SK-N-MC (cell line): ENCODE measurements at regions not wholly inside any gene's neighbourhood (a gene's known extent, or its start where the extent isn't known, plus 50 kb on each side); places are given as distances from the start of the nearest gene placed in this dataset.

ENCODE experiments used
- DNase-seq: peaks from one replicate; pipeline ENCODE4 v3.0.0-alpha.2; 2011; ENCODE audit warnings: low read depth, low spot score
- H3K27ac ChIP-seq: fragments of 200-600 bp; sonication (generic); 2 replicates; pipeline ENCODE4 v1.5.1; 2016; ENCODE audit warnings: mixed run types
- H3K36me3 ChIP-seq: fragments of 200-600 bp; sonication (generic); 2 replicates; pipeline ENCODE4 v1.6.1; 2017; ENCODE audit warnings: antibody characterized with exemption, low read length, mixed read lengths; ENCODE audit not compliant: insufficient read depth
- H3K4me3 ChIP-seq: fragments of 200-600 bp; sonication (generic); 2 replicates; pipeline ENCODE4 v1.5.1; 2016
- H3K9ac ChIP-seq: fragments of 200-600 bp; sonication (generic); 2 replicates; pipeline ENCODE4 v1.8.0; 2017; ENCODE audit warnings: mixed run types, mixed read lengths; ENCODE audit not compliant: insufficient read length
- H3K9me3 ChIP-seq: fragments of 200-600 bp; sonication (generic); 2 replicates; pipeline ENCODE4 v1.6.1; 2017; ENCODE audit warnings: low read depth, mild to moderate bottlenecking, antibody characterized with exemption, low read length, moderate library complexity, mixed read lengths
- EZH2 ChIP-seq: fragments of 200-600 bp; sonication (generic); IDR thresholded peaks from one replicate; pipeline ENCODE4 v1.6.1; 2017; ENCODE audit warnings: antibody characterized with exemption
- FOXP2 ChIP-seq: optimal IDR thresholded peaks from 2 replicates; pipeline ENCODE3; 2011; ENCODE audit warnings: mild to moderate bottlenecking, moderate library complexity; ENCODE audit not compliant: insufficient read depth; ENCODE audit errors: extremely low read length, control extremely low read depth
- POLR2AphosphoS5 ChIP-seq: IDR thresholded peaks from 2 replicates; pipeline ENCODE4 v1.6.1; 2012; ENCODE audit warnings: mild to moderate bottlenecking, low read depth, low read length, borderline replicate concordance

DNA sequence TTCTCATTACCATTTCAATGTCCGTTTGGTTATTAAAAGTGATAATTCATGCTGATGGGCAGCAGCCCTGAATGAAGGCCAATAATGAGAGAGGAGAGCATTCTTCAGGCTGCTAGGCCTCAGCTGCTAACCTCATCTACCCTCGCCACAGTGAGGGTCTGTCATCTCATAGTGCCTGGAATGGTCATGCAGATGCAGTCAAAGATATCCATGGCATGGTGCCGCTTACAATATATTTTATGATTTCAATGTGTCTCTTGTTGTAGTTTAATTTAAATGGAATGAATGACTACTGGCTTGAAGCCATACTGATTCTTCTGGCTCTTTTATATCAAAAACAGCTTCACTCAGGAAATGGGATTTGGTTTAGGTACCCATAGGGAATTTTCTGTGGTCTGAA is 126.9 kb downstream of the SLC16A9 start:
- TF ChIP-seq FOXP2: no peak
- TF ChIP-seq EZH2: no peak
- TF ChIP-seq POLR2AphosphoS5: no peak
- Histone ChIP-seq H3K4me3 (no peak overlapping the region), H3K36me3 (no peaks in the 10 kb centered on the region), H3K9me3 (no peaks in the 10 kb centered on the region), H3K9ac (no peak overlapping the region), H3K27ac (no peak overlapping the region)
- DNase-seq: no peak

DNA sequence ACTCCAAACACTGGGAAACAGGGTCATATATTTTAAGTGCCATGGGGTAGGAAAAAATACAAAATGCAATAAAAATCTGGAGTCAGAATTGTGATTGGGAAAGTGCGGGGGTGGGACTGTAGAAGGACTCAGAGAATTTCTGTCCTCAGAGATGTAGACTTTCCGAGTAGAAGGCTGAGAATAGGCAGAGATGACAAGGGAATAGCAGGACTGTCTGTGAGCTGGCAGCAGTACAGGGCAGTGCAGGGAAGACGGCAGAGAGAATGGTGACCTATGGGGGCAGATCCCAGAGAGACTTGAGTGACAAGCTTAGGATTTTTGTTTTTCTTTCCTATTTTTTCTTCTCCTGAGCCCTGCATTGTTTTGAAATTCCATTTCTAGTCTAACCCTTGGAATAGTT is 127.6 kb downstream of the SLC16A9 start:
- Histone ChIP-seq H3K9me3 (no peaks in the 10 kb centered on the region), H3K36me3 (no peaks in the 10 kb centered on the region), H3K9ac (no peak overlapping the region), H3K27ac (no peak overlapping the region), H3K4me3 (no peak overlapping the region)
- no peak for DNase-seq
- TF ChIP-seq EZH2: no peak

- Histone ChIP-seq H3K36me3 (no peaks in the 10 kb centered on the region), H3K4me3 (no peak overlapping the region), H3K27ac (no peak overlapping the region), H3K9me3 (no peaks in the 10 kb centered on the region), H3K9ac (no peak overlapping the region)
- no peak for DNase-seq
- TF ChIP-seq FOXP2: no peak
- TF ChIP-seq EZH2: no peak
- no peak for TF ChIP-seq POLR2AphosphoS5
Observed at GRCh38 chr10:59580026-59580863, 129.4 kb downstream of the SLC16A9 start.

DNA sequence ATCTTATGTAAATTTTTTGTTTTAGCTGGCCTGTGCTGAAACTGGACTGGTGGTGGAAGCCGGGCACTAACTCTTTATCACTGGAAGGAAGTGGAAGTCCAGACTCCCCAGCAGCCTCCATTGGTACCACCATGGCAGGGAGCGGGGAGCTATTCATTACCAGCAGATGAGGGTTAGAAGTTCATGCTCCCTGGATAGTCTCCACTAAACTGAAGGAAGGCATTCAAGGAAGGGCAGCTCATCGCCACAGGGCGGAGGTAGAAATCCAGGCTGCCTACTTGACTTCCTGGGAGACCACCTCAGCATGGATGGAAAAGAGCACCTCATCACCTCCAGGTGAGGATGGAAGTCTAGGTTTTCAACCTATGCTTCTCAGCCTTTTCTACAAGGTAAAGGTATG is 130.9 kb downstream of the SLC16A9 start:
- H3K4me3 ChIP-seq: no peak overlapping the region
- TF ChIP-seq EZH2: no peak
- TF ChIP-seq FOXP2: no peak
- no peak for TF ChIP-seq POLR2AphosphoS5
- no peak overlapping the region for H3K27ac ChIP-seq
- no peaks in the 10 kb centered on the region for H3K9me3 ChIP-seq
- H3K36me3 ChIP-seq: no peaks in the 10 kb centered on the region
- DNase-seq: no peak
- no peak overlapping the region for H3K9ac ChIP-seq

- Histone ChIP-seq H3K36me3 (no peaks in the 10 kb centered on the region), H3K4me3 (no peak overlapping the region), H3K9me3 (no peaks in the 10 kb centered on the region), H3K27ac (no peak overlapping the region), H3K9ac (no peak overlapping the region)
- TF ChIP-seq FOXP2 (no peak), EZH2 (no peak), POLR2AphosphoS5 (no peak)
- DNase-seq: no peak
Observed at GRCh38 chr10:59577984-59578383, 131.7 kb downstream of the SLC16A9 start.

- no peak overlapping the region for H3K27ac ChIP-seq
- no peaks in the 10 kb centered on the region for H3K9me3 ChIP-seq
- H3K9ac ChIP-seq: no peak overlapping the region
- no peak for DNase-seq
- TF ChIP-seq FOXP2 (no peak), POLR2AphosphoS5 (no peak), EZH2 (no peak)
- H3K36me3 ChIP-seq: no peaks in the 10 kb centered on the region
- H3K4me3 ChIP-seq: no peak overlapping the region
Observed at GRCh38 chr10:59575269-59575668, 134.4 kb downstream of the SLC16A9 start.

- Histone ChIP-seq H3K4me3 (no peak overlapping the region), H3K36me3 (no peaks in the 10 kb centered on the region), H3K9ac (no peak overlapping the region), H3K27ac (no peak overlapping the region), H3K9me3 (no peaks in the 10 kb centered on the region)
- DNase-seq: no peak
- TF ChIP-seq EZH2 (no peak), FOXP2 (no peak), POLR2AphosphoS5 (no peak)
Observed at GRCh38 chr10:59563531-59563930, 146.1 kb downstream of the SLC16A9 start.

DNA sequence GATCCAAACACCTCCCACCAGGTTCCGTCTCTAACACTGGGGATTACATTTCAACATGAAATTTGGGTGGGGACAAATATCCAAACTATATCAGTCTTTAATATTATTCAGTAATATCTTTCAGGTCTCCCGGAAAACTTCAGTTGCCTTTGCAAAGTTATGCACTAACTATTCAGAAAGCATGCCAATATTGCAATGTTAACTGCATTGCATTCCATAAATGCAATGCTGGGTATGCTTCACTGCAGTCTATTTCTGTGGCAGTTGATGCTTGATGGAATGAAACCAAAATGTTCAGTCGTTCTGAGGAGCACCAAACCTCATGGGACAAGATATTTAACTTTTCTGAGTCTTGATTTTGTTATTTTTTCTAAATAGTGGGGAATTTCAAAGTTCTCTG is 147.5 kb downstream of the SLC16A9 start:
- DNase-seq: no peak
- no peak overlapping the region for H3K27ac ChIP-seq
- no peaks in the 10 kb centered on the region for H3K36me3 ChIP-seq
- H3K4me3 ChIP-seq: no peak overlapping the region
- H3K9ac ChIP-seq: no peak overlapping the region
- no peak for TF ChIP-seq EZH2
- TF ChIP-seq POLR2AphosphoS5: no peak
- no peak for TF ChIP-seq FOXP2
- no peaks in the 10 kb centered on the region for H3K9me3 ChIP-seq

DNA sequence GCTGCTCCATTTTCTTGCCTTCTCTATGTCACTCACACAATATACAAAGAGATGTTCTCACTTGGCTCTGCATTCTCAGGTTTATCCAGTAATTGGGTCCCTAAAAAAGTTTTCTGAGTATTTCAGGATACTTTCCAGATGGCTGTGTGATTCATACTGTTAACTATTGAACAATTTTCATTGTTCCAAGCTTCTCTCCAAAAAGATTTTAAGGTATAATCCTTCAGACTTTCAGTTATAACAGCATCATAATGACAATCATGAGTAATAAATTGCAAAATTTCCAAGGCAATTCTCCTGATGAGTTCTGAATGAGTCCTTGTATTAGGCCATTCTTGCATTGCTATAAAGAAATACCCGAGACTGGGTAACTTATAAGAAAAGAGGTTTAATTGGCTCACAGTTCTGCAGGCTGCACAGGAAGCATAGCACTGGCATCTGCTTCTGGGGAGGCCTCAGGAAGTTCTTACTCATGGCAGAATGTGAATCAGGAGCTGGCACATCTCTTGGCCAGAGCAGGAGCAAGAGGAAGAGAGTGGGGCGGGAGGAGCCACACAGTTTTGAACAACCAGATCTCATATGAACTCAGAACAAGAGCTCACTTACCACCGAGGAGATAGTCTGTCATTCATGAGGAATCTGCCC is 148.1 kb downstream of the SLC16A9 start:
- H3K9me3 ChIP-seq: no peaks in the 10 kb centered on the region
- H3K4me3 ChIP-seq: no peak overlapping the region
- TF ChIP-seq POLR2AphosphoS5 (no peak), EZH2 (no peak), FOXP2 (no peak)
- no peak overlapping the region for H3K27ac ChIP-seq
- no peak for DNase-seq
- H3K36me3 ChIP-seq: no peaks in the 10 kb centered on the region
- H3K9ac ChIP-seq: no peak overlapping the region

DNA sequence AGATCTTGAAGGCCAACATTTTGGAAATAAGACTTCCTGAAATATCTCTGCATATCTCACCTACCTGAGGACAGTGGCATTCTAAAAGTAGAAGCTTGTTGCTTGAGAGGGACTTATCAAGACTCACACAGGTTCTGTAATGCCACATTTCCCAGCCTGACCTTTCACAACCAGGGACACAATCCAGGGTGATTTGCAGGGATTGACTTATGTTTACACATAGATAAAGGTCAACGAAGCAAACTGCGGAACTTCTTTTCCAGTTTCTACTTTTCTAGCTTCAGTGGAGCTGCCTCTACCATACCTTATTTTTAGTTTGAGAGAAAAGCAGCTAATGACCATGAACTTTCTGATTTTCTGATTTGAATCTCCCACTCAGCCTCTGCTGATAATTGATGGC is 148.7 kb downstream of the SLC16A9 start:
- no peaks in the 10 kb centered on the region for H3K36me3 ChIP-seq
- TF ChIP-seq POLR2AphosphoS5 (no peak), EZH2 (no peak), FOXP2 (no peak)
- H3K4me3 ChIP-seq: no peak overlapping the region
- H3K9me3 ChIP-seq: no peaks in the 10 kb centered on the region
- DNase-seq: no peak
- no peak overlapping the region for H3K9ac ChIP-seq
- no peak overlapping the region for H3K27ac ChIP-seq
